ENCODE measurements at regions not wholly inside any gene's neighbourhood (a gene's known extent, or its start where the extent isn't known, plus 50 kb on each side); places are given as distances from the start of the nearest gene placed in this dataset.
"Not testable (repeated sequence)": the region's sequence is repeated elsewhere in the genome, so short reads cannot be mapped to it uniquely, and the experiment has no call there.

DNA sequence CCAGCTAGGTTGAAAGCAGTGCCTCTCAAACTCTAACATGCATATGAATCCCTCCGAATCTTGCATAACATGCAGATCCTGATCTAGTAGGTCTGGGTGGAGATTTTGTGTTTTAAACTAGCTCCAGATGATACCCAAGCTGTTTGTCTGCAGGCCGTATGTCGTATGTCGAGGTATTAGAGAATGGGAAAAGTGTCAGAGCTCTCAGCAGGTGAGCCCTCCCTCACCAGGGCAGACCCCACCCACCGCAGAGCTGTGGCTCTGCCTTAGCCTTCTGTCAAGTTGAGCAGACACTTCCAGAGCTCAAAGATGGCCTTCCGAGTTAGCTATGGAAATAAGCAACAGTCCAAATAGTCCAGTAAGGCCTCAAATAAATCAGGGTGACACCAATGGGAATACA is 83.2 kb upstream of the MAP3K1 start:
- no peak overlapping the region for H3K4me3 ChIP-seq (ENCODE audit: low read length)
- TF ChIP-seq, protein P1, sequence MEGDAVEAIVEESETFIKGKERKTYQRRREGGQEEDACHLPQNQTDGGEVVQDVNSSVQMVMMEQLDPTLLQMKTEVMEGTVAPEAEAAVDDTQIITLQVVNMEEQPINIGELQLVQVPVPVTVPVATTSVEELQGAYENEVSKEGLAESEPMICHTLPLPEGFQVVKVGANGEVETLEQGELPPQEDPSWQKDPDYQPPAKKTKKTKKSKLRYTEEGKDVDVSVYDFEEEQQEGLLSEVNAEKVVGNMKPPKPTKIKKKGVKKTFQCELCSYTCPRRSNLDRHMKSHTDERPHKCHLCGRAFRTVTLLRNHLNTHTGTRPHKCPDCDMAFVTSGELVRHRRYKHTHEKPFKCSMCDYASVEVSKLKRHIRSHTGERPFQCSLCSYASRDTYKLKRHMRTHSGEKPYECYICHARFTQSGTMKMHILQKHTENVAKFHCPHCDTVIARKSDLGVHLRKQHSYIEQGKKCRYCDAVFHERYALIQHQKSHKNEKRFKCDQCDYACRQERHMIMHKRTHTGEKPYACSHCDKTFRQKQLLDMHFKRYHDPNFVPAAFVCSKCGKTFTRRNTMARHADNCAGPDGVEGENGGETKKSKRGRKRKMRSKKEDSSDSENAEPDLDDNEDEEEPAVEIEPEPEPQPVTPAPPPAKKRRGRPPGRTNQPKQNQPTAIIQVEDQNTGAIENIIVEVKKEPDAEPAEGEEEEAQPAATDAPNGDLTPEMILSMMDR (conservative IDR thresholded peaks at IDR 0.05; ENCODE audit: low read length): no peak
- no peak for DNase-seq (ENCODE audit: low read depth)

DNA sequence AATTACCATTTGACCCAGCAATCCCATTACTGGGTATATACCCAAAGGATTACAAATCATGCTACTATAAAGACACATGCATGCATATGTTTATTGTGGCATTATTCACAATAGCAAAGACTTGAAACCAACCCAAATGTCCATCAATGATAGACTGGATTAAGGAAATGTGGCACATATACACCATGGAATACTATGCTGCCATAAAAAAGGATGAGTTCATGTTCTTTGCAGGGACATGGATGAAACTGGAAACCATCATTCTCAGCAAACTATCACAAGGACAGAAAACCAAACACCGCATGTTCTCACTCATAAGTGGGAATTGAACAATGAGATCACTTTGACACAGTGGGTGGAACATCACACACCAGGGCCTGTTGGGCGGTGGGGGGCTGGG is 83.9 kb upstream of the MAP3K1 start:
- H3K4me3 ChIP-seq (ENCODE audit: low read length); DNase-seq (ENCODE audit: low read depth): not testable (repeated sequence)

DNA sequence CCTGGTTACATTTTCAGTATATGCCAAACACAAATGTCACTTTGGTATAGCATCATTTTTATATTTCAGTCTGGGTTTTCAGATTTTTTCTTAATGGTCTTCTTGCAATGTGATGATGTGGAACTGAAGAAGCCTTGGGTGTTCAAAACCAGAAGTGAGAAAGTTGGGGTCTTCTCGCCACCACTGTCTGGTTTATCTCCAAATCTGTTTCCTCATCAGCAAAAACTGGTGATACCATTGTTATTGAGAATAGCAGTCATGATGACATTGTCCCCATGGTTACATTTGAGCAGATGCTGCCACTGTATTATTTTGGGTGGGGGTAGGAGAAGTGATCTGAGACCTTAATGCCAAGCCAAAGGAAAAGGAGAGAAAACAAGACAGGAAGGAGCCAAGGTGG is 85.9 kb upstream of the MAP3K1 start:
- DNase-seq (ENCODE audit: low read depth): no peak
- no peak overlapping the region for H3K4me3 ChIP-seq (ENCODE audit: low read length)
- TF ChIP-seq, protein P1 (conservative IDR thresholded peaks at IDR 0.05; ENCODE audit: low read length): no peak

DNA sequence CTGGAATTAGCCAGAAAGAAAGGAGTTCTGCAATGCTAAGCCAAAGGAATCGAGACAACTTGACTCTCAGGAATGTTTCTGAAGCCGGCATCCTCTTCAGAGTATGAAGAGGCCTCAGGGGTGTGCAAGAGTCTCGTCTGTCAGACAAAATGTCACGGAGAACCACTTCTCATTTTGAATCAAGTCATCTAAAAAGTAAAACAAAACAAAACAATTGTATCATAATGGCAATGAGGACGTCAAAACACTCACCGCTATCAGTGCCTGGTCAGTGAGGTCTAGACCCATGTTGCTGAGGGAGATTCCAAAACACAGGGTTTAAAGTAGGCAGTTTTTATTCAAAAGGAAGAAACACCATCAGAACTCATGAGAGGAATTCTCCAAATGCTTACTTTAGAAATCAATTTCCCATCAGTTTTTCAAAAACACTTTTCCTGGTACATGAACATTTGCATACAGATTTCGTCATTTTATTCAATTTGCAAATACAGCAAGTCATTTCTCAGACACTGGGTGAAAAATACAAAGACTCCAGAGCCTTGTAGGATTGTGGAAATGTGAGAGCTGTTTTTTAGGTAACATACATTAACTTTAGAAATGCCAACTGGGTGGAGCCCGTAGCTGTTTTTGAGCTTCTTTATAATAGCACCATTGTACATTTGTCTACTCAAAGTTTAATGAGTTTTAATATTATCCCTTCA is 89.5 kb upstream of the MAP3K1 start:
- H3K4me3 ChIP-seq (ENCODE audit: low read length): no peak overlapping the region
- TF ChIP-seq, protein P1 (conservative IDR thresholded peaks at IDR 0.05; ENCODE audit: low read length): no peak
- no peak for DNase-seq (ENCODE audit: low read depth)

DNA sequence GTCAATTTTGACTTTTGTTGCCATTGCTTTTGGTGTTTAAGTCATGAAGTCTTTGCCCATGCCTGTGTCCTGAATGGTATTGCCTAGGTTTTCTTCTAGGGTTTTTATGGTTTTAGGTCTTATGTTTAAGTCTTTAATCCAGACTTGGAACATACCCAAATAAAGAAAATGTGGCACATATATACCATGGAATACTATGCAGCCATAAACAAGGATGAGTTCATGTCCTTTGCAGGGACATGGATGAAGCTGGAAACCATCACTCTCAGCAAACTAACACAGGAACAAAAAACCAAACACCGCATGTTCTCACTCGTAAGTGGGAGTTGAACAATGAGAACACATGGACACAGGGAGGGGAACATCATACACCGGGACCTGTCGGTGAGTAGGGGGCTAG is 90.5 kb upstream of the MAP3K1 start:
- not testable (repeated sequence) for DNase-seq (ENCODE audit: low read depth); H3K4me3 ChIP-seq (ENCODE audit: low read length)

DNA sequence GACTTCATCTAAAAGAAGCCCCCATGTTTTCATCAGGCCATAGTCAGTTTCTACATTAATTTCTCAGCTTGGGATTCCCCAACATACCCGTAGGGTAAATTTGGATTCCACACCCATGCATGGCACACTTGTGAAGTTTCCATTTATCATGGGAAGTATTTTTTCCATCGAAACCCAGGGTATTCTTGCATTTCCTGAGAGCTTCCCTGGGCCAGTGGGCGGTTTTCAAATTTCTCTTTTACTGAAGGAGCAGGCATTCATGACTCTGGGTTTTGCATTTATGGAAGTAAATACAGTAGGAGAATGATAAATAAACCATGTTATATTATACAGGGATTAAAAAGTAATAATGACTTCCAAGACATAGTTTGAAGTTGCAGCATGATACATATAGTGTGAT is 93.0 kb upstream of the MAP3K1 start:
- no peak overlapping the region for H3K4me3 ChIP-seq (ENCODE audit: low read length)
- no peak for DNase-seq (ENCODE audit: low read depth)
- TF ChIP-seq, protein P1 (conservative IDR thresholded peaks at IDR 0.05; ENCODE audit: low read length): no peak

DNA sequence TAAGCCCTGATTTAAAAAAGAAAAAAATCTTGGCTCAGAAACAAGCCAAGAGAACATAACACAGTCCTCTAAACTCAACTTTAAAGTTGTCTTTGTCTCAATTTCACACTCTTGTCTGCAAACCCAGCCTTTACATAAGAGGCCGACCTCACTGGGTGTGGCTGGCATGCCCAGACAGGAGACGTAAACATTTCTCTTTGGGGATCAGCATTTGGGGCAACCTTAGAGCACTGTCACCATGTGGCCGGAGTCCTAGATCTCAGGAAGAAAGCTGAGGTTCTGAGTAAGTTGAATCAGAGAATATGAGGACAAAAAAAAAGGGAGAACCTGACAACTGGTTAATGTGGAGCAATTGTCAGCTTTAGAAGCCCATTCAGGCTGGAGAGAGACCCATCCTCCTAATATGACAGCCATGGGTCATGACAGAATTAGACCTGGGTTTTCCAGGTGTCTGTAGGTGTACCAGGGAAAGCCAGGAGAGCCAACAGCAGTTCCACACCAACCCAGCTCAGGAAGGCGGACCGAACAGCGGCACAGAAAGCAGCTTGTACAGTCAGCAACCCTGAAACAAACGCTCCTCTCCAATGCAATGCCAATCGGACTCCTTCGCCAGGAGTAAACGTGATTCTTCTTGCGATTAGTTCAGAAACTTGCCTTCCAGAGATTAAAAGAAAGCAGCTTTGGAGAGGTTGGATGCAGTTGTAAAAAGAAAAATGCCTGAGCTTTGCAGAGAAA is 97.9 kb upstream of the MAP3K1 start:
- TF ChIP-seq, protein P1 (conservative IDR thresholded peaks at IDR 0.05; ENCODE audit: low read length): no peak
- DNase-seq (ENCODE audit: low read depth): no peak
- no peak overlapping the region for H3K4me3 ChIP-seq (ENCODE audit: low read length)

DNA sequence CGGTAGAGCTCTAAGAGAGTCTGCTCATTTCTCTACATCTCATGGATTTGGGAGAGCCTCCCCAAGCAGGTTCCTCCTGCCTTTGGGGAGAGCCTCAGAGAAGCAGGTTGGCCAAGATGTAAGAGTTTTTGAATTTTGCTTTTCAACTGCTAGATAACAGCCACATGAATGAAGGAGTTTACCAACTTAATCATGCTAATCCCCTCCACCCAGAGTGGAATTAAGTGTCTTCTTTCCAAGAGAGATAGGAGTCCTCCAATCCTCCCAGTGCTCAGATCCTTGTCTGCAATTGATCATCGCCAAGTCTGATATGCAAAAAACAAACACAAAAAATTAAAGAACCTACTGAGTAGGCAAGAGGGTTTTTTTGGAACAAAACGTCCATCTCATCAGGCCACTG is 99.4 kb upstream of the MAP3K1 start:
- TF ChIP-seq, protein P1 (conservative IDR thresholded peaks at IDR 0.05; ENCODE audit: low read length): no peak
- no peak for DNase-seq (ENCODE audit: low read depth)
- H3K4me3 ChIP-seq (ENCODE audit: low read length): no peak overlapping the region
